ENCODE measurements at regions not wholly inside any gene's neighbourhood (a gene's known extent, or its start where the extent isn't known, plus 50 kb on each side); places are given as distances from the start of the nearest gene placed in this dataset.

GRCh38 chr11:111018566-111018965 is 227.0 kb upstream of the POU2AF2 start (continued):
- no peak for TF ChIP-seq ZNF580 (tag by site-specific recombination; IDR thresholded peaks at IDR 0.05)
- no peak for TF ChIP-seq ZXDB (tag by site-specific recombination; IDR thresholded peaks at IDR 0.05)
- TF ChIP-seq ZNF777 (tag by site-specific recombination; IDR thresholded peaks at IDR 0.05; ENCODE audit: borderline replicate concordance) = no peak
- TF ChIP-seq ZNF341 (tag by site-specific recombination; IDR thresholded peaks at IDR 0.05; ENCODE audit: low read depth) = no peak
- TF ChIP-seq ZNF2 (tag by site-specific recombination; IDR thresholded peaks at IDR 0.05) = no peak
- no peak for TF ChIP-seq ZNF610 (tag by site-specific recombination; IDR thresholded peaks at IDR 0.05; ENCODE audit: borderline replicate concordance)
- TF ChIP-seq SALL2 (tag by site-specific recombination; IDR thresholded peaks at IDR 0.05; ENCODE audit: borderline replicate concordance) = no peak
- TF ChIP-seq ZNF121 (tag by site-specific recombination; IDR thresholded peaks at IDR 0.05) = no peak

GRCh38 chr11:111012491-111012890 is 233.0 kb upstream of the POU2AF2 start:
- ChIA-PET POLR2A (no interaction called here), CTCF (interaction anchor here (0.6 kb wide), 1 partner anchor 413 kb away, joined by 7 read pairs; no protein-coding TSS in a partner anchor)

GRCh38 chr11:111011275-111011594 is 234.3 kb upstream of the POU2AF2 start:
- no peaks in the 10 kb centered on the region for H3K4me1 ChIP-seq (ENCODE audit: control insufficient read depth, insufficient read depth, low read length)
- ChIA-PET CTCF (no interaction called here), POLR2A (no interaction called here)
- H3K27ac ChIP-seq (ENCODE audit: extremely low read depth, low read depth, low read length) = no peak overlapping the region
- no peaks in the 10 kb centered on the region for H3K36me3 ChIP-seq (ENCODE audit: control insufficient read depth in 2 of 2, insufficient read depth in 1 of 2, low read length in 2 of 2)
- no peaks in the 10 kb centered on the region for H3K9me3 ChIP-seq (ENCODE audit: control insufficient read depth, insufficient read depth, low read depth, low read length)
- no peak overlapping the region for H3K4me3 ChIP-seq (ENCODE audit: low read depth, low read length)
- TF ChIP-seq ZNF580 (tag by site-specific recombination; IDR thresholded peaks at IDR 0.05) (no peak), YY1 (tag by site-specific recombination; IDR thresholded peaks at IDR 0.05) (no peak), BCL11A (tag by site-specific recombination; IDR thresholded peaks at IDR 0.05; ENCODE audit: low read depth) (no peak), ZBTB6 (tag by site-specific recombination; IDR thresholded peaks at IDR 0.05) (no peak), ZNF398 (tag by site-specific recombination; IDR thresholded peaks at IDR 0.05) (no peak), ZNF488 (tag by site-specific recombination; IDR thresholded peaks at IDR 0.05) (no peak), ZFP69B (tag by site-specific recombination; IDR thresholded peaks at IDR 0.05) (no peak), KLF1 (tag by site-specific recombination; IDR thresholded peaks at IDR 0.05) (no peak), ZNF514 (tag by site-specific recombination; IDR thresholded peaks at IDR 0.05) (no peak), ZNF112 (tag by site-specific recombination; IDR thresholded peaks at IDR 0.05) (no peak), ZNF324 (tag by site-specific recombination; IDR thresholded peaks at IDR 0.05) (no peak), ZSCAN5A (tag by site-specific recombination; IDR thresholded peaks at IDR 0.05) (no peak), KLF7 (tag by site-specific recombination; IDR thresholded peaks at IDR 0.05; ENCODE audit: borderline replicate concordance) (no peak), SP3 (tag by site-specific recombination; IDR thresholded peaks at IDR 0.05) (no peak), ZNF140 (tag by site-specific recombination; IDR thresholded peaks at IDR 0.05) (no peak), ZNF121 (tag by site-specific recombination; IDR thresholded peaks at IDR 0.05) (no peak)

More at GRCh38 chr11:111012491-111012890, 233.0 kb upstream of the POU2AF2 start:
- H3K4me3 ChIP-seq (ENCODE audit: low read depth, low read length) = no peak overlapping the region
- TF ChIP-seq KLF10 (tag by site-specific recombination; IDR thresholded peaks at IDR 0.05) = no peak
- no peak for TF ChIP-seq ZNF768 (tag by site-specific recombination; IDR thresholded peaks at IDR 0.05)
- no peak for TF ChIP-seq ZNF175 (tag by site-specific recombination; IDR thresholded peaks at IDR 0.05)
- no peak for TF ChIP-seq ZSCAN4 (tag by site-specific recombination; IDR thresholded peaks at IDR 0.05)
- TF ChIP-seq ZNF830 (tag by site-specific recombination; IDR thresholded peaks at IDR 0.05; ENCODE audit: low read depth) = no peak
- no peak for TF ChIP-seq ZNF677 (tag by site-specific recombination; IDR thresholded peaks at IDR 0.05)
- no peaks in the 10 kb centered on the region for H3K9me3 ChIP-seq (ENCODE audit: control insufficient read depth, insufficient read depth, low read depth, low read length)
- no peaks in the 10 kb centered on the region for H3K4me1 ChIP-seq (ENCODE audit: control insufficient read depth, insufficient read depth, low read length)
- H3K36me3 ChIP-seq (ENCODE audit: control insufficient read depth in 2 of 2, insufficient read depth in 1 of 2, low read length in 2 of 2) = no peaks in the 10 kb centered on the region
- H3K27ac ChIP-seq (ENCODE audit: extremely low read depth, low read depth, low read length) = no peak overlapping the region
